ENCODE measurements at regions not wholly inside any gene's neighbourhood (a gene's known extent, or its start where the extent isn't known, plus 50 kb on each side); places are given as distances from the start of the nearest gene placed in this dataset.
"Not testable (repeated sequence)": the region's sequence is repeated elsewhere in the genome, so short reads cannot be mapped to it uniquely, and the experiment has no call there.

DNA sequence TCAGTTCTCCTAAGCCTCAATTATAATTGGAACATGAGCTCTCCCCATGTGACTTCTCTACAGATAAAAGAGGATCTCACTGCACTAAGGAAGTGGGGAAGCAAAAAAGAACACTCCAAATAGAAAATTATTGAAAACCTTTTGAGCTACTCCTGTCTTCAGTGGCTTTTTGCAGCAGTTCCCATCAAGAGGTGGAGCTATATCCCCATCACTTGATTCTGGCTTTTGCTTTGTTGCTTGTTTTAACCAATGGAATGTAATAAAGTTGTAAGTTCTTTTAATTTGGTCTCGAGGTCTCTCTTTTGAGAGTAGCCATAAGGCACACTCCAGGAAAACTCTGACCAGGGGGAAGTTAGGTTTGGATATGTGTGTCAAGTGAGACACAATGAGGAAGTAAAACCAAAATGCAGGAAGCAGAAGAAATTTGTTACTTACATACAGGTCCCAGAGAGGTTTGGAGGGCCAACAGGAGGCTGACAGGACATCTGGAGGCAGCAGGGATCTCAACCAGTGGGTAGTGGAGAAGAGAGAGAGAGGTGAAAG lies 569.4 kb downstream of the HTR7 start:
- Histone ChIP-seq H3K4me1 (ENCODE audit: control insufficient read depth in 1 of 2, insufficient read depth in 2 of 2, low read length in 2 of 2) (no peaks in the 10 kb centered on the region), H3K4me3 (ENCODE audit: low read depth in 1 of 2, low read length in 2 of 2) (no peak overlapping the region), H3K27ac (ENCODE audit: low read length) (no peak overlapping the region), H3K36me3 (ENCODE audit: control insufficient read depth in 1 of 2, insufficient read depth in 2 of 2, low read length in 2 of 2) (no peaks in the 10 kb centered on the region), H3K9me3 (ENCODE audit: control insufficient read depth in 1 of 2, low read length in 2 of 2) (no peaks in the 10 kb centered on the region), H3K27me3 (ENCODE audit: low read depth, low read length) (no peaks in the 10 kb centered on the region)

DNA sequence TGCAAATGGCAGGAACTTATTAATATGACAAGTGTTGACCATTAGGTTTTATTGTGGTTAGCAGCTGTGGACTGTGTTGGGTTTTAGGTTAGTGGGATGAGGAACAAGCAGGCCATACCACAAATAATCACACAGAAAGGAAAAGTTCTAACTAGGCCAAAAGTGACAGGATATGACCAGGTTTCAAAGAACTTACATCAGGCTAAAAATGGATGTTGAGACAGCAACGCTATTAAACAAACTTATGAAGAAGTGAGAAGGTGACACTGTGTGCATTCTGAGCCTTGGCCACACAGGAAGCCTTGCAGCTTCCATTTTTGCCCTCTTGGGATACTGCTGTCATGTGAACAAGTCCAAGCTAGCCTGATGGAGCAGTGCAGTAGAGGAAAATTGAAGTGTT lies 568.8 kb downstream of the HTR7 start:
- Histone ChIP-seq H3K36me3 (ENCODE audit: control insufficient read depth in 1 of 2, insufficient read depth in 2 of 2, low read length in 2 of 2) (no peaks in the 10 kb centered on the region), H3K27ac (ENCODE audit: low read length) (no peak overlapping the region), H3K9me3 (ENCODE audit: control insufficient read depth in 1 of 2, low read length in 2 of 2) (no peaks in the 10 kb centered on the region), H3K27me3 (ENCODE audit: low read depth, low read length) (no peaks in the 10 kb centered on the region), H3K4me3 (ENCODE audit: low read depth in 1 of 2, low read length in 2 of 2) (no peak overlapping the region), H3K4me1 (ENCODE audit: control insufficient read depth in 1 of 2, insufficient read depth in 2 of 2, low read length in 2 of 2) (no peaks in the 10 kb centered on the region)

DNA sequence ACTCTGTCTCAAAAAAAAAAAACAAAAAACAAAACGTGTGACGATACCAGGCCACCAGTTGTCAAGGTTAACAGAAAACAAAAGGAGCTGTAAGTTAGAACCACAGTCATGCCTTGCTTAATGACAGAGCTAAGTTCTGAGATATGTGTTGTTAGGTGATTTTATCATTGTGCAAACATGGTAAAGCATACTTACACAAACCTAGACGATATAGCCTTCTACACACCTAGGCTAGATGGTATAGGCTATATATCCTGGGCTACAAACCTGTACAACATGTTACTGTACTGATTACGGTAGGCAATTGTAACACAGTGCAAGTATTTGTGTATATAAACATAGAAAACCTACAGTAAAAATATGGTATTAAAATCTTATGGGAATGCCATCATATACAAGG lies 564.2 kb downstream of the HTR7 start:
- Histone ChIP-seq H3K36me3 (ENCODE audit: control insufficient read depth in 1 of 2, insufficient read depth in 2 of 2, low read length in 2 of 2) (no peaks in the 10 kb centered on the region), H3K27ac (ENCODE audit: low read length) (no peak overlapping the region), H3K9me3 (ENCODE audit: control insufficient read depth in 1 of 2, low read length in 2 of 2) (no peaks in the 10 kb centered on the region), H3K4me3 (ENCODE audit: low read depth in 1 of 2, low read length in 2 of 2) (no peak overlapping the region), H3K4me1 (ENCODE audit: control insufficient read depth in 1 of 2, insufficient read depth in 2 of 2, low read length in 2 of 2) (no peaks in the 10 kb centered on the region), H3K27me3 (ENCODE audit: low read depth, low read length) (no peaks in the 10 kb centered on the region)

DNA sequence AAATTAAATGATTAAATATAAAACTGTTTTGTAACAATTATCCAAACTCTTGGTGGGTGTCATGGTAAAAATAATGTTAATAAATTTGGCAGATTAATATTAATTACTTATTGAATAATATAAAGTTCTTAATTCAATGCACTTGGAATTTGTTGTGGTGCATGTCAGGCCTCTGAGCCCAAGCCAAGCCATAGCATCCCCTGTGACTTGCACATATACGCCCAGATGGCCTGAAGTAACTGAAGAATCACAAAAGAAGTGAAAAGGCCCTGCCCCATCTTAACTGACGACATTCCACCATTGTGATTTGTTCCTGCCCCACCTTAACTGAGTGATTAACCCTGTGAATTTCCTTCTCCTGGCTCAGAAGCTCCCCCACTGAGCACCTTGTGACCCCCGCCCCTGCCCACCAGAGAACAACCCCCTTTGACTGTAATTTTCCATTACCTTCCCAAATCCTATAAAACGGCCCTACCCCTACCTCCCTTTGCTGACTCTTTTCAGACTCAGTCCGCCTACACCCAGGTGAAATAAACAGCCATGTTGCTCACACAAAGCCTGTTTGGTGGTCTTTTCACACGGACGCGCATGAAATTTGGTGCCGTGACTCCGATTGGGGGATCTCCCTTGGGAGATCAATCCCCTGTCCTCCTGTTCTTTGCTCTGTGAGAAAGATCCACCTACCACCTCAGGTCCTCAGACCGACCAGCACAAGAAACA lies 562.9 kb downstream of the HTR7 start:
- H3K4me1 ChIP-seq (ENCODE audit: control insufficient read depth in 1 of 2, insufficient read depth in 2 of 2, low read length in 2 of 2); H3K4me3 ChIP-seq (ENCODE audit: low read depth in 1 of 2, low read length in 2 of 2); H3K27me3 ChIP-seq (ENCODE audit: low read depth, low read length); H3K27ac ChIP-seq (ENCODE audit: low read length); H3K36me3 ChIP-seq (ENCODE audit: control insufficient read depth in 1 of 2, insufficient read depth in 2 of 2, low read length in 2 of 2); H3K9me3 ChIP-seq (ENCODE audit: control insufficient read depth in 1 of 2, low read length in 2 of 2): not testable (repeated sequence)

DNA sequence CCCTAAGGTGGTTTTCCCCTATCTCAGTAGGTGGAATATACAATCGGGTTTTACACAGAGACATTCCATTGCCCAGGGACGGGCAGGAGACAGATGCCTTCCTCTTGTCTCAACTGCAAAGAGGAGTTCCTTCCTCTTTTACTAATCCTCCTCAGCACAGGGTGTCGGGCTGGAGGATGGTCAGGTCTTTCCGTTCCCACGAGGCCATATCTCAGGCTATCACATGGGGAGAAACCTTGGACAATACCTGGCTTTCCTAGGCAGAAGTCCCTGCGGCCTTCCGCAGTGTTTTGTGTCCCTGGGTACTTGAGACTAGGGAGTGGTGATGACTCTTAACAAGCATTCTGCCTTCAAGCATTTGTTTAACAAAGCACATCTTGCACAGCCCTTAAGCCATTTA lies 555.8 kb downstream of the HTR7 start:
- H3K27me3 ChIP-seq (ENCODE audit: low read depth, low read length); H3K4me3 ChIP-seq (ENCODE audit: low read depth in 1 of 2, low read length in 2 of 2); H3K9me3 ChIP-seq (ENCODE audit: control insufficient read depth in 1 of 2, low read length in 2 of 2); H3K27ac ChIP-seq (ENCODE audit: low read length); H3K36me3 ChIP-seq (ENCODE audit: control insufficient read depth in 1 of 2, insufficient read depth in 2 of 2, low read length in 2 of 2); H3K4me1 ChIP-seq (ENCODE audit: control insufficient read depth in 1 of 2, insufficient read depth in 2 of 2, low read length in 2 of 2): not testable (repeated sequence)

DNA sequence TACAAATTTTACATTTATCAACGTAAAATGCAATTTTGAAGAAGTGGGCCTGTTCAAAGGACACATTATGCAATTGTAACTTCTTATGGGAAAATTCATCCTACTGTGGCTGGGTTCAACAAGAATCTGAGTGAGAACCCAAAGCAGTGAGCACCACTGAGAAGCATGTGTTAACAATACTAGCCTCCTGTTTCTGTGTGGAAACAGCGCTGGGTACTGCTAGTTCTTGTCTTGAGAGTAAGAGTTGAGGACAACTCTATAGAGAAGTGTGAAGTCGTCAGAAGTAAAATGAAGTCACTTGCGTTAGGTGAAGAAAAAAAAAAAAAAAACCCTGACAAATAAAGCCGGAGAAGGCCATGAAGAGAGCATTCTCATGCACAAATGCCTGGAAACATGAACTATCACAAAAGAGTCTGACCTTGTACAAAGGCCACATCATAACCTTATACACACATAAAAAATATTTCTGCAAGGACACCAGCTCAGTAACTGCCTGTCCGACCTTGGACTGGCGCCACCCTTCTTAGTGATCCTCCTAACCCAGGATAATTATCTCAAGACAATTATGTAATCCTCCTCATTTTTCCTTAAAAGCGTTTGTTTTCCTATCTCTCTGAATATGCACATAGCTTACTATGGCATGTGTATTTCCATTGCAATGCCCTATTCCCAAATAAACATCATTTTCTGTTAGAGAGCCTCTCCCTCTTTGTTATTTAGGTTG lies 554.9 kb downstream of the HTR7 start:
- Histone ChIP-seq H3K4me1 (ENCODE audit: control insufficient read depth in 1 of 2, insufficient read depth in 2 of 2, low read length in 2 of 2) (no peaks in the 10 kb centered on the region), H3K4me3 (ENCODE audit: low read depth in 1 of 2, low read length in 2 of 2) (no peak overlapping the region), H3K27me3 (ENCODE audit: low read depth, low read length) (no peaks in the 10 kb centered on the region), H3K9me3 (ENCODE audit: control insufficient read depth in 1 of 2, low read length in 2 of 2) (no peaks in the 10 kb centered on the region), H3K27ac (ENCODE audit: low read length) (no peak overlapping the region), H3K36me3 (ENCODE audit: control insufficient read depth in 1 of 2, insufficient read depth in 2 of 2, low read length in 2 of 2) (no peaks in the 10 kb centered on the region)

DNA sequence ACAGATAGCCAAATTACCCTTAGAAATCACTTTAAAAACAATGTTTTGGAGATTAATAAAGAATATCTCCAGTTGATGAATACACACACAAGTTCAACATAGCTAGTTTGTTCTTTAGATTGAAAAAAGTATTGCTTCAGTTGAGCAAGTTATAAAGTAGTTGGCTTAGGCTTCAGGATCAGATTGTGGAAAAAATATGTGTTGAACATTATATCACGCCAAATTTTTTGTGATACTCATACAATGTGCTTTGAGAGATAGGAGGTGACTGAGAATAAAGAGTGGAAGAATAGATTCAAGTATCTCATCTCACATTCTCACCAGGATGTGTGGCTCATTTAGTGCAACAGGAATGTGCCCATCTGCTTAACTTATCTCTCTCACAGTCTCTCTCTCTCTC lies 553.3 kb downstream of the HTR7 start:
- Histone ChIP-seq H3K9me3 (ENCODE audit: control insufficient read depth in 1 of 2, low read length in 2 of 2) (peaks cover 0 to 2% of the 10 kb centered on the region in 2 donors), H3K4me1 (ENCODE audit: control insufficient read depth in 1 of 2, insufficient read depth in 2 of 2, low read length in 2 of 2) (no peaks in the 10 kb centered on the region), H3K36me3 (ENCODE audit: control insufficient read depth in 1 of 2, insufficient read depth in 2 of 2, low read length in 2 of 2) (no peaks in the 10 kb centered on the region), H3K27ac (ENCODE audit: low read length) (no peak overlapping the region), H3K27me3 (ENCODE audit: low read depth, low read length) (no peaks in the 10 kb centered on the region), H3K4me3 (ENCODE audit: low read depth in 1 of 2, low read length in 2 of 2) (no peak overlapping the region)

DNA sequence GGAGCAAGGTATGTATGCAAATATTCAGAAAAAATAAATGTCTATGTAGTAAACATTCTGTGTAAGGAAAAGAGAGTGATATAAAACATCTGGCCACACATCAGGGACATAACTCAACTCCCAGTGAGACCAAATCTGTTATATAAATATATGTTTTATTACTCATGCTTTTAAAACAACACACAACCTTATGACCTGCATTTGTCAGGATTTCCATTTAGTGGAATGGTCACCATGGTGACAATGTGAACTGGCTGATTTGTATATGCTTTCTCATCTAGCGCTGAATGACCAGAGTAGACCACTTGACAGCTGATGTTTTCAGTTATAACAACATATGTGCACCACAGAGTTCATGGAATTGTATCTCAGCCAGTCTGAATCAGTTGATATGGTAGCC lies 551.7 kb downstream of the HTR7 start:
- no peaks in the 10 kb centered on the region for H3K27me3 ChIP-seq (ENCODE audit: low read depth, low read length)
- no peak overlapping the region for H3K27ac ChIP-seq (ENCODE audit: low read length)
- no peaks in the 10 kb centered on the region for H3K4me1 ChIP-seq (ENCODE audit: control insufficient read depth in 1 of 2, insufficient read depth in 2 of 2, low read length in 2 of 2)
- H3K4me3 ChIP-seq (ENCODE audit: low read depth in 1 of 2, low read length in 2 of 2), result no peak overlapping the region
- H3K9me3 ChIP-seq (ENCODE audit: control insufficient read depth in 1 of 2, low read length in 2 of 2), result peaks cover 0 to 2% of the 10 kb centered on the region in 2 donors
- H3K36me3 ChIP-seq (ENCODE audit: control insufficient read depth in 1 of 2, insufficient read depth in 2 of 2, low read length in 2 of 2), result no peaks in the 10 kb centered on the region

DNA sequence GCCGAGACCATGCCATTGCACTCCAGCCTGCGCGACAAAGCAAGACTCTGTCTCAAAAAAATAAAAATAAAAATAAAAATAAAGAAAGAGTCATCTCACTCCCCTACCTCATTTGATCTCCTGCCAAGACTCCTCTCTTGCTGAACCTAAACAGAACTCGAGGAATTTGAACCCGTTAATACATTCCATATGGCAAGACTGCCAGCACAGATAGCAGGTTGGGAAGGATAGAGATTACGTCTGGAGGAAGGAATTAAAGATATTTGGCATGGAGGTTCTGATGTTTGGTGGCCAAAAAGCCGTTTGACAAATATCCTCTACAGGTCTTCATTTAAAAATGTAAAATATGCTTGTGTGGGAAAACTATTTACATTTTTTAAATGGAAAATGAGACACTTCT lies 549.6 kb downstream of the HTR7 start:
- H3K4me3 ChIP-seq (ENCODE audit: low read depth in 1 of 2, low read length in 2 of 2), result no peak overlapping the region
- no peaks in the 10 kb centered on the region for H3K36me3 ChIP-seq (ENCODE audit: control insufficient read depth in 1 of 2, insufficient read depth in 2 of 2, low read length in 2 of 2)
- no peak overlapping the region for H3K27ac ChIP-seq (ENCODE audit: low read length)
- H3K9me3 ChIP-seq (ENCODE audit: control insufficient read depth in 1 of 2, low read length in 2 of 2), result peaks cover 0 to 2% of the 10 kb centered on the region in 2 donors
- H3K4me1 ChIP-seq (ENCODE audit: control insufficient read depth in 1 of 2, insufficient read depth in 2 of 2, low read length in 2 of 2), result no peaks in the 10 kb centered on the region
- H3K27me3 ChIP-seq (ENCODE audit: low read depth, low read length), result no peaks in the 10 kb centered on the region

DNA sequence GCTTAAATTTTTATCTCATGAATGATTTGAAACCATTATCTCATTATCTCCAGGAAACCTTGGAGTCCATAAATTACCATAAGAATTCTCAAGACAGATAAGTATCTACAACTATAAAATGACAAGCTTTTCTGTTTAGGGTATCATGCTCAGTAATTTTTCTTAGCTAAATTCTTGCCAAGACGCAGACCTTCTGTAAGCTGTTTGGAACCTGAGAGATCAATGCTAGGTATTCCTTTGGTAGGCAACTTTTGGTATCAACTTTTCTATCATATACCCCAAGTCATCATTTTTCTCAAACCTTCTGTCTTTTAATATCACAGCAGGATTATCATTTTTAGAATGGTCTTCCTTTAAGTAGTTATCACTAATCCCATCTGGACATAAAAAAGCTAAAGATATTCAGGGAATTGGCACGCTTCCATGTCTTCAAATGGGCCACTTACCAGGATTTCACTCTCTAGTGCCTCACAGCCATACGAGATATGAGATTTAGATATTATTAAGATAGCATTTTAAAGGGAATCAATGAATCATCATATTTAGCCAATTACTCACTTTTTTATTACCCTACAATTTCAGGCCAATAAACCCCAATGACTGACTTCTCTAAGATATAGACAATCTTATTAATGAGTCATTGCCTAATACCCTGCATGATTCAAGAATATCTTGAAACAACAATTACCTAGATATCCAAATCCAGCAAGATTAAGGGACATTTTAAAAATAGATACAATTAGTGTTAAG lies 544.1 kb downstream of the HTR7 start:
- no peaks in the 10 kb centered on the region for H3K4me1 ChIP-seq (ENCODE audit: control insufficient read depth in 1 of 2, insufficient read depth in 2 of 2, low read length in 2 of 2)
- H3K4me3 ChIP-seq (ENCODE audit: low read depth in 1 of 2, low read length in 2 of 2), result no peak overlapping the region
- H3K36me3 ChIP-seq (ENCODE audit: control insufficient read depth in 1 of 2, insufficient read depth in 2 of 2, low read length in 2 of 2), result no peaks in the 10 kb centered on the region
- peaks cover 0 to 2% of the 10 kb centered on the region in 2 donors for H3K9me3 ChIP-seq (ENCODE audit: control insufficient read depth in 1 of 2, low read length in 2 of 2)
- H3K27me3 ChIP-seq (ENCODE audit: low read depth, low read length), result no peaks in the 10 kb centered on the region
- no peak overlapping the region for H3K27ac ChIP-seq (ENCODE audit: low read length)

DNA sequence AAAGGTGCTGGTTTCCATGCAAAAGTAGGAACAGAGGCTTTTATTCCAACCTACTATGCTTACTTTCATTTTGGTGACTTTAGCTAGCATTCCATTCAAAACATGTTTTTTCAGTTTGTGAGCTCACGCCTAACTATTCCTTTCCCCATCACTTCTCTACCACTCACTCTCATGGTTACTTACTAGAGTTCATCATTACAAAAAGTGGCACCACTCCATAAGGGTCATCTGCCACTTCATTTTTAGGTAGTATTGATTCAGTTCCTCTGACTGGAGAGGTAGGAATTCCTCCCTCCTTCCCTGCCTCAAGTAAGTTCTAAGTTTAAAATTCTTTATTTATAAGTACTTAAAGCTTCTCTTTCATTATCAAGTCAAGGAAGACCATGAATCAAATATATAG lies 543.1 kb downstream of the HTR7 start:
- Histone ChIP-seq H3K4me1 (ENCODE audit: control insufficient read depth in 1 of 2, insufficient read depth in 2 of 2, low read length in 2 of 2) (no peaks in the 10 kb centered on the region), H3K36me3 (ENCODE audit: control insufficient read depth in 1 of 2, insufficient read depth in 2 of 2, low read length in 2 of 2) (no peaks in the 10 kb centered on the region), H3K27ac (ENCODE audit: low read length) (no peak overlapping the region), H3K27me3 (ENCODE audit: low read depth, low read length) (no peaks in the 10 kb centered on the region), H3K4me3 (ENCODE audit: low read depth in 1 of 2, low read length in 2 of 2) (no peak overlapping the region), H3K9me3 (ENCODE audit: control insufficient read depth in 1 of 2, low read length in 2 of 2) (no peaks in the 10 kb centered on the region)
